ENCODE measurements at regions not wholly inside any gene's neighbourhood (a gene's known extent, or its start where the extent isn't known, plus 50 kb on each side); places are given as distances from the start of the nearest gene placed in this dataset.

DNA sequence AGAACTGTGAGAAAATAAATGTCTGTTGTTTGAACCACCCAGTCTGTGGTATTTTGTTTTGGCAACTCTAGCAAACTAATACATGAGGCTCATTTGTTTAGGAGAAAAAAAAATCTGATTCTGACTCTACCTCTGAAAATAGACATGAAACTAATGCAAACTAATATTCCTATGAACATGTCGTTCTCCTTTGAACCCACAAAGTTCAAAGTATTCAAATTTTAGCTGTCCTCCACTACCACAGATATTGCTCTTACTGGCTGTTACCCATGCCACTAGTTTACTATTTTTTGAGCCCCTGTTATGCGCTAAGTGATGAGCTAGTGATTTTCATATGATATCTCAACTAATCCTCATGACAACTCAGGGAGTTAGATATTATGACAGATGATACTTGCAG lies 58.8 kb upstream of the ZNF804B start:
- ATAC-seq (no peak), DNase-seq (no peak)
- Mint-ChIP-seq H3K4me1 (no peaks in the 10 kb centered on the region), H3K9me3 (peaks cover 0 to 9% (median 0%) of the 10 kb centered on the region in 9 donors), H3K27ac (no peak overlapping the region), H3K27me3 (no peaks in the 10 kb centered on the region), H3K36me3 (no peaks in the 10 kb centered on the region), H3K4me3 (no peak overlapping the region)
- POLR2A ChIA-PET, result no interaction called here

DNA sequence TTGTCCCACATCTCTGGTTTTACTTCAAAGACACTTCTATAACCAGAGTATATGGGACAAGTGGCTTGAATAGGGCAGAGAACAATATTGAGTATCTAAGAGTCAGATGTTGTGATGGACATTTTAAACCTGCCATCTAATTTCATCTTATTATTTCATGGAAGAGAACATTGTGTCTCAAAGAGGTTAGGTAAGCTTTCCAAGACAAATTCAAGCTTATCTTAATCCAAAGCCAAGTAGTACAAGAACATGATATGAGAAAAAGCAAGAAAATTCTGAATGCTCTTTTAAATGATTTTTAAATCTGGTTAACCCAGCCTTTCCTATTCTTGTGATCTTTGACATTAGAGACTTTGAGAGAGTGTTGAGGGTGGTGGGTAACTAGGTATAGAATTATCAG lies 65.3 kb upstream of the ZNF804B start:
- no peaks in the 10 kb centered on the region for H3K36me3 Mint-ChIP-seq
- no peak overlapping the region for H3K27ac Mint-ChIP-seq
- DNase-seq, result no peak
- POLR2A ChIA-PET, result no interaction called here
- H3K4me1 Mint-ChIP-seq, result no peaks in the 10 kb centered on the region
- no peaks in the 10 kb centered on the region for H3K9me3 Mint-ChIP-seq
- no peaks in the 10 kb centered on the region for H3K27me3 Mint-ChIP-seq
- ATAC-seq, result no peak
- H3K4me3 Mint-ChIP-seq, result no peak overlapping the region

DNA sequence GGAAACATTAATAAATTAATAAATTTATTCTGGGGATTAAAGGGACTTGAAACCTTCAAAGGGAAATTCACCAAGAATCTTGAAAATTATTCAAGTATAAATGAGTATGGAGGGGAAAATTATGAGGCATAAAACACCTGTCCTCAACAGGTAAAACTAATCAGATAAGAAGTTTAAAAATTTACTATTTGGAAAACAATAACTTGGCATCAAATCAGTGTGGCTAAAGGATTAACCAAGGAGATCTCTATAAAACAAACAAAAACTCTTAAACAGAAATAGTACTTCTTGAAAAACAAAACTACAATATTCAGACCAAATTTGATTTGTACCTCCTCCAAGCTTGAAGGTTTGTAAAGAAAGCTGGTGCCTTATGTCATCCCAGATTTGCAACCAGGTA lies 66.4 kb upstream of the ZNF804B start:
- Mint-ChIP-seq H3K4me1 (no peaks in the 10 kb centered on the region), H3K36me3 (no peaks in the 10 kb centered on the region), H3K27me3 (no peaks in the 10 kb centered on the region), H3K4me3 (no peak overlapping the region), H3K27ac (no peak overlapping the region), H3K9me3 (no peaks in the 10 kb centered on the region)
- no peak for DNase-seq
- POLR2A ChIA-PET, result no interaction called here
- no peak for ATAC-seq

DNA sequence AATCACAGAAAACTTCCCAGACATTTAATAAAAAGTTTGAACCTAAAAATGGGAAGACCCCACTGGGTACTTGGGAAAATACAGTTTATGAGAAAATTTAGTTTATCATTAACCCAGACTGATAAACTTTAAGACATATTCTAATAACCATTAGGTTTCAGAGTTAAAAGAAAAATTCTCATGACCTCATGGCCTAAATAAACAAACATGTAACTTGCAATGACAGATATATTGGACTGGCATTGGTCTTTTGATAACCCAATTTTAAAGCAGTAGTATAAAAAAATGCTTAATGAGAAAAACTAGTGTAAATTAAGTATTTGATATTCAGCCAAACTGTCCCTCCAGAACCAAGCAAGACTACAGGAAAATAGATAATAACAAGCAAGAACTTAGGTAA lies 67.0 kb upstream of the ZNF804B start:
- DNase-seq, result no peak
- POLR2A ChIA-PET, result no interaction called here
- H3K27ac Mint-ChIP-seq, result no peak overlapping the region
- ATAC-seq, result no peak
- no peaks in the 10 kb centered on the region for H3K9me3 Mint-ChIP-seq
- H3K4me3 Mint-ChIP-seq, result no peak overlapping the region
- no peaks in the 10 kb centered on the region for H3K27me3 Mint-ChIP-seq
- no peaks in the 10 kb centered on the region for H3K36me3 Mint-ChIP-seq
- no peaks in the 10 kb centered on the region for H3K4me1 Mint-ChIP-seq

DNA sequence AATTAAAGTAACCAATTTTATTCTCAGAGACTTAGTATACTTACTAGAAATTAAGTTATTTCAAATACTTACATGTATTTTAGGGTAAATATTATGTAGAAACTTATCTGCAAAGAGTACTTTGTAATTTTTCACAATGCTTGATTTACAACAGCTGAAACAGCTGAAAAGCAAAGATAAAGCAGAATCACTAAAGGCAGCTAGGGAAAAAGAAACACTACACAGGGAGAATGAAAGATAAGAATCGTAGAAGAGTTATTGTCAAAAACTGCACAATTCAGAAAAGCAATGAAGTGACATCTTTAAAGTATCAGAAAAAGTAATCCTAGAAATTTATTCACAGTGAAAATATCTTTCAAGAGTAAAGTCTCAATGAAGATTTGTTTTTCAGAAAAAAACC lies 69.7 kb upstream of the ZNF804B start:
- peaks cover 0 to 2% (median 0%) of the 10 kb centered on the region in 9 donors for H3K9me3 Mint-ChIP-seq
- no peak for ATAC-seq
- H3K27ac Mint-ChIP-seq, result no peak overlapping the region
- H3K36me3 Mint-ChIP-seq, result no peaks in the 10 kb centered on the region
- no peaks in the 10 kb centered on the region for H3K4me1 Mint-ChIP-seq
- POLR2A ChIA-PET, result no interaction called here
- peaks cover 0 to 9% (median 0%) of the 10 kb centered on the region in 5 donors for H3K27me3 Mint-ChIP-seq
- no peak overlapping the region for H3K4me3 Mint-ChIP-seq
- DNase-seq, result no peak

DNA sequence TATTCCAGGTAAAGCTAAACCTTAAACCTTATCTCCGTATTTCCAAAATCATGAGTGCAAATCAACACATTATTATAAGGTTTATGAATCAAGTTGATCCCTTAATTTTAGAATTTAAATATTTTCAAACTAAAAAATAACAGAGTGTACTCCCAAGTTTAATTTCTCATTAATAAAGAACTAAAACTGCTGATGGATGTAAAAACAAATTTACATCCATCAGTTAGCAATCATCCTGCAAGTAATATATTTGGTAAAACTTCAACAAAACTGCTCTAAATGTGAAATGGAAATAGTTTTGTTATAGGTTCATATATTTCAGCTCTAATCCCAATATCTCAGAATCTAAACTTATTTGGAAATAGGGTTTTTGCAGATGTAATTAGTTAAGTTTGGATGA lies 71.3 kb upstream of the ZNF804B start:
- peaks cover 0 to 9% (median 0%) of the 10 kb centered on the region in 5 donors for H3K27me3 Mint-ChIP-seq
- H3K9me3 Mint-ChIP-seq, result peaks cover 0 to 2% (median 0%) of the 10 kb centered on the region in 9 donors
- H3K4me1 Mint-ChIP-seq, result no peaks in the 10 kb centered on the region
- H3K36me3 Mint-ChIP-seq, result no peaks in the 10 kb centered on the region
- H3K4me3 Mint-ChIP-seq, result no peak overlapping the region
- no peak overlapping the region for H3K27ac Mint-ChIP-seq
- no peak for ATAC-seq
- POLR2A ChIA-PET, result no interaction called here
- DNase-seq, result no peak

DNA sequence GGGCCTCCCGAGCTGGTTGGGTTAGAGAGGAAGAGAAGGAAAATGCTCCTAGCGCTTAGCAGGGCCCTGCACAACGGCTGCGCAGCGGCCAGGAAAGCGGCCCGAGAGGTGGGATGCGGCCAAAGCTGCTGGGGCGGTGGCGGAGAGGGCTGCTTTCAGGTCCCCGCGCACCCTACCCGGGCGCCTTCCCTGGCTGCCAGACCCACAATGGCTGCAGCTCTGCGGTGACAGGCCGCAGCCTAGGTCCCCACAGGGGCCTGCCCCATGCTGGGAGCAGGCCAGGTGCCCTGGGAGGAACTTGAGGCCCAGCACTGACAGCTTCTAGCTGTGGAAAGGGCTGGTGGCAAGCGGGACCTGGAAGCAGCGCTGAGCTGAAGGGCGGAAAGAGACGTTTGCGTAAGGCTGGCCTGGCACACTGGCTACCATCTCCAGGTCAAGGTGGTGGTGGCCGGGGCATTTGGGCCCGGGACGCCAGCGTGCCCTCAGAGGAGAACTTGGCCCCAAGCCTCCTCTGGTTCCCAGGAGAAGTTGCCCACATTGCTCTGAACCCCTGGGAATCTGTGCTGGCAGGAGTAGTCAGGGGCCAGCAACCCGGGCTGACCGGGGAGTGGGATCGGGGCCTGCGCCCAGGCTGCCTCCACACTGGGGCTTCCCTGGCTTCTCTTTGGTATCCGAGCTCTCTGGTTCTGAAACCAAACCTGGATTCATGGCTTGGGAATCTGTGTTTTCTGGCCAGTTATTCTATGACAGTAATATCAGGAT lies 72.9 kb upstream of the ZNF804B start:
- no peak overlapping the region for H3K27ac Mint-ChIP-seq
- ATAC-seq (no peak), DNase-seq (peak in 1 of 10 donors; percentile 1)
- POLR2A ChIA-PET, result no interaction called here
- H3K36me3 Mint-ChIP-seq, result no peaks in the 10 kb centered on the region
- H3K27me3 Mint-ChIP-seq, result peaks cover 0 to 9% (median 0%) of the 10 kb centered on the region in 5 donors
- H3K9me3 Mint-ChIP-seq, result peaks cover 0 to 2% (median 0%) of the 10 kb centered on the region in 9 donors
- no peak overlapping the region for H3K4me3 Mint-ChIP-seq
- no peaks in the 10 kb centered on the region for H3K4me1 Mint-ChIP-seq

DNA sequence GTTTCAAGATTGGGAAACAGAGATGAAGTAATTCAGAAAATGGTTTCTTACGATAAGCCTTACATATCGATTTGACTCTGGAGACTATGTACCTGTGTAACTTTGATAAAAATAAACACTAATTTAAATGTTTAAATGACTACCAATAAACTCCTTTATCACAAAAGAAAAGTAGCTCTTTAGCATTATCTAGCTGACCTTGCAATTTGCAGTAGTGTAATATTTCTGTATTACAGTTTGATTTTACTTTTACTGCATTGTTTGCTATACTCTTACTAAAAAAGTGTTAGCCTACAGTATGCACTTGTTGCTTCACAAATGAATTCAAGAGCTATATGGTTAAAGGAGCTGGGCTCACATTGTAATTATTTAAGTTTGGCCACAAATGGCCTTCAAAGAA lies 77.8 kb upstream of the ZNF804B start:
- no peaks in the 10 kb centered on the region for H3K36me3 Mint-ChIP-seq
- H3K4me3 Mint-ChIP-seq, result no peak overlapping the region
- peaks cover 0 to 9% (median 0%) of the 10 kb centered on the region in 5 donors for H3K27me3 Mint-ChIP-seq
- ATAC-seq (no peak), DNase-seq (no peak)
- no peaks in the 10 kb centered on the region for H3K4me1 Mint-ChIP-seq
- H3K9me3 Mint-ChIP-seq, result peaks cover 0 to 11% (median 0%) of the 10 kb centered on the region in 9 donors
- no peak overlapping the region for H3K27ac Mint-ChIP-seq
- POLR2A ChIA-PET, result no interaction called here

DNA sequence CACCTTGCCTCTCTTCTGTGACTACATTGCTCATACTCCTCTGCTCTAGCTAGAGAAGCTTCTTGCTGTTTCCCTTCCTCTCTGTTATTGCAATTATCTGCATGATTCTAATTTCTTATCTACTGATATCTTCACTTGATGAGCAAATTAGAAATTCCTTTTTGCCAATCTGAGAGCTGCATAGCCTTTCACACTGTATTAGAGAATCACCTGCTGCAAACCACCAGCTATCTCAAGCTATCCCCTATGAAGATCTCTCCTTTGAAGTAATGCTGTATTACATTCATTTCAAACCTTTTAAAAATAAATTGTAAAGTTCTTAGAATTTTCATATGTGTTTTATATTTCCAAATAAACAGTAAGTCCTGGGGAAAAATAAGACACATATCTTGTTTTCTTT lies 89.0 kb upstream of the ZNF804B start:
- Mint-ChIP-seq H3K9me3 (peaks cover 0 to 9% (median 0%) of the 10 kb centered on the region in 9 donors), H3K4me3 (no peak overlapping the region), H3K27me3 (peaks cover 0 to 10% (median 3%) of the 10 kb centered on the region in 5 donors), H3K27ac (no peak overlapping the region), H3K4me1 (no peaks in the 10 kb centered on the region), H3K36me3 (no peaks in the 10 kb centered on the region)
- POLR2A ChIA-PET, result no interaction called here
- no peak for DNase-seq
- no peak for ATAC-seq

GRCh38 chr7:88669913-88670312 lies 89.6 kb upstream of the ZNF804B start:
- Mint-ChIP-seq H3K27ac (no peak overlapping the region), H3K9me3 (peaks cover 0 to 9% (median 0%) of the 10 kb centered on the region in 9 donors), H3K4me1 (no peaks in the 10 kb centered on the region), H3K4me3 (no peak overlapping the region), H3K36me3 (no peaks in the 10 kb centered on the region), H3K27me3 (peaks cover 0 to 10% (median 3%) of the 10 kb centered on the region in 5 donors)
- POLR2A ChIA-PET, result no interaction called here
- no peak for DNase-seq
- ATAC-seq, result no peak

GRCh38 chr7:88668591-88668990 lies 90.9 kb upstream of the ZNF804B start:
- peaks cover 0 to 10% (median 3%) of the 10 kb centered on the region in 5 donors for H3K27me3 Mint-ChIP-seq
- no peak overlapping the region for H3K4me3 Mint-ChIP-seq
- H3K4me1 Mint-ChIP-seq, result no peaks in the 10 kb centered on the region
- no peaks in the 10 kb centered on the region for H3K36me3 Mint-ChIP-seq
- H3K27ac Mint-ChIP-seq, result no peak overlapping the region
- DNase-seq, result no peak
- POLR2A ChIA-PET, result no interaction called here
- peaks cover 0 to 9% (median 0%) of the 10 kb centered on the region in 9 donors for H3K9me3 Mint-ChIP-seq
- ATAC-seq, result no peak

GRCh38 chr7:88666626-88667025 lies 92.9 kb upstream of the ZNF804B start:
- no peaks in the 10 kb centered on the region for H3K36me3 Mint-ChIP-seq
- POLR2A ChIA-PET, result no interaction called here

DNA sequence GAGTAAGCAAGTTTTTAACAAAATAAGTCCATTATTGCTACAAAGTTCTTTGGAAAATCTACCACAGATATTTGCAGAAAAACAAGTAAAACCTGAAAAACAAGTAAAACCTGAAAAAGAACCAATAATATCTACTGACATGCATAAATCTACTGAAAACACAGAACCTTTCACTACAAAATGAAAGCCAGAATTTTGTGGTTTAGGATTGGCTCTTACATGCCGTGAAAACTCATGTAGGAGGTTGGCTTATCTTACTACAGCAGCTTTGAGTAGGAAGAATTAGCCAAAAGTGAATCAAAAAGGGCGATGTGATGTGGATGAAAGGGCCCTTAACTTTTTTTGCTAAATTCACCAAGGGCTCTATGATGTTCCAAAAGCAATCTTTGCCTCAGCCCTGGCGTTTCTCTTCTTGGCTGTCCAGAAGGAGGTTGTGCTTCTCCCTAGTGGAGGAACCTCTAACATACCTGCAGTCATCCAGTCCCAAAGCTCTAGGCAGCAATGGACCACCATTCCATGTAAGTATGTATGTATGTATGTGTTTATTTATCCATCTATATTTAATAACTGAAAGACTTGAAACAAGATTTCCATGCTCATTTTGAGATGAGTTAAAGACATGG lies 93.5 kb upstream of the ZNF804B start:
- peaks cover 0 to 5% (median 2%) of the 10 kb centered on the region in 5 donors for H3K27me3 Mint-ChIP-seq
- ATAC-seq (no peak), DNase-seq (no peak)
- no peaks in the 10 kb centered on the region for H3K36me3 Mint-ChIP-seq
- POLR2A ChIA-PET, result no interaction called here
- peaks cover 0 to 4% (median 0%) of the 10 kb centered on the region in 9 donors for H3K9me3 Mint-ChIP-seq
- no peaks in the 10 kb centered on the region for H3K4me1 Mint-ChIP-seq
- no peak overlapping the region for H3K27ac Mint-ChIP-seq
- H3K4me3 Mint-ChIP-seq, result no peak overlapping the region

More at GRCh38 chr7:88666626-88667025, 92.9 kb upstream of the ZNF804B start:
- DNase-seq, result no peak
- peaks cover 0 to 4% (median 0%) of the 10 kb centered on the region in 9 donors for H3K9me3 Mint-ChIP-seq
- H3K4me1 Mint-ChIP-seq, result no peaks in the 10 kb centered on the region
- H3K4me3 Mint-ChIP-seq, result no peak overlapping the region
- H3K27me3 Mint-ChIP-seq, result peaks cover 0 to 5% (median 2%) of the 10 kb centered on the region in 5 donors
- H3K27ac Mint-ChIP-seq, result no peak overlapping the region
- ATAC-seq, result no peak

Data from naive thymus-derived CD8-positive, alpha-beta T cell (primary cell).